PC-3 (cell line): ENCODE measurements at regions not wholly inside any gene's neighbourhood (a gene's known extent, or its start where the extent isn't known, plus 50 kb on each side); places are given as distances from the start of the nearest gene placed in this dataset.

Source experiments
- ATAC-seq: fragments of 200-7000 bp; cut with Tn5 transposase; 2 replicates; pipeline ENCODE4 v1.9.1; 2020; ENCODE audit warnings: mild to moderate bottlenecking, moderate library complexity
- BruUV-seq: library from RNA; stranded (reverse); fragments of 400-500 nt; replicated peaks from 2 replicates; lab custom pipeline; 2021; lab: Mats Ljungman, UMichigan
- CTCF ChIA-PET: fragments of 300-600 bp; sonication (Branson Sonifier 250); formaldehyde crosslinking; loops from one replicate; lab custom pipeline; 2022; ENCODE audit warnings: antibody characterized with exemption; lab: Charles Lee
- POLR2A ChIA-PET: fragments of 300-600 bp; sonication (Branson Sonifier 250); formaldehyde crosslinking; loops from one replicate; lab custom pipeline; 2022; ENCODE audit warnings: antibody characterized with exemption; ENCODE audit not compliant: unreplicated experiment; lab: Charles Lee
- DNase-seq: peaks from one replicate; pipeline ENCODE4 v3.0.0-alpha.2; 2015
- H2AFZ ChIP-seq: fragments of 300-600 bp; sonication (generic); 2 replicates; pipeline ENCODE4 v1.6.0; 2016; ENCODE audit warnings: antibody characterized with exemption, low read length
- H3F3A ChIP-seq: fragments of 300-600 bp; sonication (generic); one replicate; pipeline ENCODE4 v1.6.0; 2017; ENCODE audit warnings: antibody characterized with exemption, low read length, control low read depth, mild to moderate bottlenecking; ENCODE audit not compliant: unreplicated experiment
- H3K27ac ChIP-seq: fragments of 300-600 bp; sonication (generic); 2 replicates; pipeline ENCODE4 v1.5.1; 2016; ENCODE audit warnings: mild to moderate bottlenecking, low read length
- H3K27me3 ChIP-seq: fragments of 300-600 bp; sonication (generic); 2 replicates; pipeline ENCODE4 v1.6.1; 2016; ENCODE audit warnings: low read length, mixed read lengths
- H3K36me3 ChIP-seq: fragments of 300-600 bp; sonication (generic); 2 replicates; pipeline ENCODE4 v1.6.1; 2016; ENCODE audit warnings: low read depth, mixed run types, low read length, mixed read lengths
- H3K4me1 ChIP-seq: fragments of 300-600 bp; sonication (generic); 2 replicates; pipeline ENCODE4 v1.5.1; 2016; ENCODE audit warnings: low read length; ENCODE audit not compliant: insufficient read depth
- H3K4me2 ChIP-seq: fragments of 300-600 bp; sonication (generic); 2 replicates; pipeline ENCODE4 v1.6.0; 2016; ENCODE audit warnings: low read length
- H3K4me3 ChIP-seq: fragments of 300-600 bp; sonication (generic); 2 replicates; pipeline ENCODE4 v1.5.1; 2016; ENCODE audit warnings: mild to moderate bottlenecking, low read length, mixed read lengths
- H3K79me2 ChIP-seq: fragments of 300-600 bp; sonication (generic); 2 replicates; pipeline ENCODE4 v1.6.1; 2017; ENCODE audit warnings: low read length, mixed read lengths
- H3K9ac ChIP-seq: fragments of 300-600 bp; sonication (generic); 2 replicates; pipeline ENCODE4 v1.6.0; 2016; ENCODE audit warnings: mild to moderate bottlenecking, low read length
- H3K9me2 ChIP-seq: fragments of 300-600 bp; sonication (generic); replicated peaks from 2 replicates; pipeline ENCODE4 v1.6.1; 2016; ENCODE audit warnings: mixed run types, low read length, mixed read lengths
- H3K9me3 ChIP-seq: fragments of 300-600 bp; sonication (generic); 2 replicates; pipeline ENCODE4 v1.6.1; 2016; ENCODE audit warnings: low read length, mixed read lengths
- H4K20me1 ChIP-seq: fragments of 300-600 bp; sonication (generic); 2 replicates; pipeline ENCODE4 v1.6.1; 2016; ENCODE audit warnings: low read length, mixed read lengths
- CTCF ChIP-seq: fragments of 300-600 bp; sonication (generic); conservative IDR thresholded peaks from 2 replicates; pipeline ENCODE4 v1.5.1; 2017; ENCODE audit warnings: antibody characterized with exemption, low read depth, mild to moderate bottlenecking, low read length
- EZH2 ChIP-seq: fragments of 300-600 bp; sonication (generic); IDR thresholded peaks from one replicate; pipeline ENCODE4 v1.6.1; 2017; ENCODE audit warnings: antibody characterized with exemption, mild to moderate bottlenecking, low read length; ENCODE audit not compliant: unreplicated experiment
- EZH2phosphoT487 ChIP-seq: fragments of 300-600 bp; sonication (generic); IDR thresholded peaks from 2 replicates; pipeline ENCODE4 v1.6.1; 2018; ENCODE audit warnings: mild to moderate bottlenecking, antibody characterized with exemption, low read length, borderline replicate concordance
- intact Hi-C: fragments of 100-400 bp; cut with micrococcal nuclease; formaldehyde crosslinking; loops from 2 replicates; pipeline ENCODE4 v1.9.0; 2023

DNA sequence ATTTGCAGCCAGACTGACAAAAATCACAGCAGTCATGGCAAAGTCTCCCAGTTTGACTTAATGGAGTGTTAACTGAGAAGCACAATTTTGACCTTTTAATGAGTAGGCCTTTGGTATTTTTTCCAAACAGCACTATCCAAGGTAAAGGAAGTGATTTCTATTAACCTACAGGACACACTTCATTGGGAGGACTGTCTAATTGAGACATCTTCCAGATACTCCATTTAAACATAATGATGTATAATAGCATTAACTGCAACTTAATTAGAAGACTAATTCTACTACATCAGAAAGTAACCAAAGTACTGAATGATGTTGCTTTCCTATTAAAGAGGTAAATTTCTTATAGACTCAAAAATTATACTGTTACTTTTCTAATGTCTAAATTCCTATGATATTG, 61.1 kb downstream of the TWIST1 start:
- CTCF ChIA-PET: no interaction called here
- TF ChIP-seq CTCF: no peak
- TF ChIP-seq EZH2phosphoT487: no peak
- no peak for TF ChIP-seq EZH2
- Histone ChIP-seq H3K9me3 (no peaks in the 10 kb centered on the region), H3K27me3 (no peaks in the 10 kb centered on the region), H2AFZ (no peak overlapping the region), H3K4me1 (peaks cover 11% of the 10 kb centered on the region), H3K27ac (no peak overlapping the region), H3K36me3 (no peaks in the 10 kb centered on the region; the same call in 1 of the 2 replicates), H3F3A (no peaks in the 10 kb centered on the region), H3K9me2 (no peaks in the 10 kb centered on the region), H4K20me1 (no peaks in the 10 kb centered on the region), H3K4me3 (no peak overlapping the region), H3K79me2 (no peaks in the 10 kb centered on the region), H3K9ac (no peak overlapping the region), H3K4me2 (no peak overlapping the region)
- ATAC-seq (no peak), DNase-seq (no peak)
- intact Hi-C loops: loop anchor here (10.0 kb wide), 1 partner anchor 282 kb away; no protein-coding TSS in a partner anchor
- no TSS peak for BruUV-seq
- POLR2A ChIA-PET: no interaction called here
